CD4-positive, alpha-beta T cell (primary cell): ENCODE measurements at regions not wholly inside any gene's neighbourhood (a gene's known extent, or its start where the extent isn't known, plus 50 kb on each side); places are given as distances from the start of the nearest gene placed in this dataset.

Source experiments
- ATAC-seq: fragments of 200-7000 bp; cut with Tn5 transposase; one replicate; pipeline ENCODE4 v1.10.0; 2022; ENCODE audit warnings: mild to moderate bottlenecking; ENCODE audit not compliant: poor library complexity
- CTCF ChIA-PET: fragments of 350-600 bp; sonication (Branson Sonifier 250); formaldehyde crosslinking; loops from one replicate; lab custom pipeline; 2021; ENCODE audit warnings: antibody characterized with exemption, inconsistent platforms; lab: Charles Lee
- POLR2A ChIA-PET: fragments of 350-600 bp; sonication (Branson Sonifier 250); formaldehyde crosslinking; loops from one replicate; lab custom pipeline; 2021; ENCODE audit warnings: antibody characterized with exemption, inconsistent platforms; lab: Charles Lee
- DNase-seq, 14 experiments: peaks; one replicate each; pipeline ENCODE4 v3.0.0-alpha.2; 2013 to 2020; ENCODE audit warnings: mixed read lengths in 2 of 14
- H3K27ac ChIP-seq, 2 donors: one replicate each; pipeline versions ENCODE4 v1.5.1 to v1.7.0; 2013; ENCODE audit warnings: low read length in 2 of 2, low read depth in 1 of 2, mild to moderate bottlenecking in 1 of 2
- H3K27me3 ChIP-seq, 2 experiments: 1 replicate in 1 of 2; 2 replicates in 1 of 2; pipeline versions ENCODE4 v1.6.1 to v1.7.0; 2013; ENCODE audit warnings: low read length in 2 of 2, control low read depth in 1 of 2, mild to moderate bottlenecking in 1 of 2, moderate library complexity in 1 of 2; ENCODE audit not compliant: insufficient read depth in 2 of 2, control insufficient read depth in 1 of 2
- H3K36me3 ChIP-seq: one replicate; pipeline ENCODE4 v1.6.1; 2013; ENCODE audit warnings: low read length, control low read depth; ENCODE audit not compliant: insufficient read depth
- H3K4me1 ChIP-seq: one replicate; pipeline ENCODE4 v1.6.1; 2013; ENCODE audit warnings: low read length, control low read depth; ENCODE audit not compliant: insufficient read depth
- H3K4me3 ChIP-seq: one replicate; pipeline ENCODE4 v1.5.1; 2013; ENCODE audit warnings: mild to moderate bottlenecking, low read length, moderate library complexity
- H3K9me3 ChIP-seq, 2 experiments: 1 replicate in 1 of 2; 2 replicates in 1 of 2; pipeline versions ENCODE4 v1.6.1 to v1.7.0; 2013; ENCODE audit warnings: low read length in 2 of 2, mild to moderate bottlenecking in 2 of 2, control low read depth in 1 of 2, moderate library complexity in 1 of 2; ENCODE audit not compliant: control insufficient read depth in 1 of 2, insufficient read depth in 1 of 2
- H3K27ac Mint-ChIP-seq: one replicate; pipeline ENCODE4 v1.8.0; 2020; ENCODE audit warnings: mixed read lengths
- H3K27me3 Mint-ChIP-seq: one replicate; pipeline ENCODE4 v1.8.0; 2021; ENCODE audit warnings: mixed read lengths
- H3K36me3 Mint-ChIP-seq: one replicate; pipeline ENCODE4 v1.8.0; 2021; ENCODE audit warnings: low read depth, mixed read lengths
- H3K4me1 Mint-ChIP-seq: one replicate; pipeline ENCODE4 v1.8.0; 2021; ENCODE audit warnings: low read depth, mixed read lengths
- H3K4me3 Mint-ChIP-seq: one replicate; pipeline ENCODE4 v1.8.0; 2020; ENCODE audit warnings: mild to moderate bottlenecking, mixed read lengths
- H3K9me3 Mint-ChIP-seq: one replicate; pipeline ENCODE4 v1.8.0; 2020; ENCODE audit warnings: mixed read lengths
- CTCF ChIP-seq: fragments of 200-600 bp; IDR thresholded peaks from one replicate; pipeline ENCODE4 v1.8.0; 2022; ENCODE audit warnings: antibody characterized with exemption, mild to moderate bottlenecking
- intact Hi-C, 2 experiments: fragments of 100-400 bp; cut with DNase I in 1 of 2; cut with micrococcal nuclease in 1 of 2; formaldehyde crosslinking; loops; one replicate each; pipeline versions ENCODE4 v1.15.1 to v1.9.0; 2023 to 2025; cut with DNase I, micrococcal nuclease

GRCh38 chr2:14023558-14023957 lies 609.0 kb upstream of the LRATD1 start:
- Histone ChIP-seq H3K4me3 (no peak overlapping the region), H3K27me3 (no peaks in the 10 kb centered on the region), H3K9me3 (peaks cover 0 to under 1% of the 10 kb centered on the region in 2 experiments), H3K4me1 (no peaks in the 10 kb centered on the region), H3K36me3 (no peaks in the 10 kb centered on the region), H3K27ac (no peak overlapping the region)
- H3K4me3 Mint-ChIP-seq: no peak overlapping the region
- ATAC-seq (no peak), DNase-seq (no peak)
- H3K27ac Mint-ChIP-seq: no peak overlapping the region
- CTCF ChIA-PET: no interaction called here
- POLR2A ChIA-PET: no interaction called here
- no peaks in the 10 kb centered on the region for H3K27me3 Mint-ChIP-seq
- no peaks in the 10 kb centered on the region for H3K4me1 Mint-ChIP-seq
- TF ChIP-seq CTCF: no peak
- H3K9me3 Mint-ChIP-seq: peaks cover 8% of the 10 kb centered on the region
- H3K36me3 Mint-ChIP-seq: no peaks in the 10 kb centered on the region
- intact Hi-C loops: no loop called here

GRCh38 chr2:14039134-14039533 lies 593.4 kb upstream of the LRATD1 start:
- ChIA-PET POLR2A (no interaction called here), CTCF (no interaction called here)
- Mint-ChIP-seq H3K27me3 (no peaks in the 10 kb centered on the region), H3K36me3 (no peaks in the 10 kb centered on the region), H3K27ac (no peak overlapping the region), H3K9me3 (peaks cover 5% of the 10 kb centered on the region), H3K4me1 (no peaks in the 10 kb centered on the region), H3K4me3 (no peak overlapping the region)
- Histone ChIP-seq H3K27me3 (no peaks in the 10 kb centered on the region), H3K36me3 (no peaks in the 10 kb centered on the region), H3K4me3 (no peak overlapping the region), H3K4me1 (no peaks in the 10 kb centered on the region), H3K27ac (no peak overlapping the region), H3K9me3 (peaks cover 0 to 5% of the 10 kb centered on the region in 2 experiments)
- ATAC-seq (no peak), DNase-seq (no peak)
- TF ChIP-seq CTCF: no peak
- intact Hi-C loops: no loop called here

GRCh38 chr2:14047491-14047890 lies 585.0 kb upstream of the LRATD1 start:
- H3K27me3 Mint-ChIP-seq: no peaks in the 10 kb centered on the region
- Histone ChIP-seq H3K36me3 (no peaks in the 10 kb centered on the region), H3K27ac (no peak overlapping the region), H3K27me3 (no peaks in the 10 kb centered on the region), H3K9me3 (peaks cover 0 to 5% of the 10 kb centered on the region in 2 experiments), H3K4me1 (no peaks in the 10 kb centered on the region), H3K4me3 (no peak overlapping the region)
- ChIA-PET POLR2A (no interaction called here), CTCF (no interaction called here)
- ATAC-seq (no peak), DNase-seq (no peak)
- intact Hi-C loops: no loop called here
- no peak overlapping the region for H3K27ac Mint-ChIP-seq
- H3K9me3 Mint-ChIP-seq: peaks cover 2% of the 10 kb centered on the region
- no peaks in the 10 kb centered on the region for H3K4me1 Mint-ChIP-seq
- H3K36me3 Mint-ChIP-seq: no peaks in the 10 kb centered on the region
- no peak overlapping the region for H3K4me3 Mint-ChIP-seq
- no peak for TF ChIP-seq CTCF
